ENCODE measurements at regions not wholly inside any gene's neighbourhood (a gene's known extent, or its start where the extent isn't known, plus 50 kb on each side); places are given as distances from the start of the nearest gene placed in this dataset.
"Not testable (repeated sequence)": the region's sequence is repeated elsewhere in the genome, so short reads cannot be mapped to it uniquely, and the experiment has no call there.

- no peak overlapping the region for H2BK5ac ChIP-seq (ENCODE audit: low read length)
- no peak overlapping the region for H2BK15ac ChIP-seq (ENCODE audit: low read length)
- H3K9ac ChIP-seq (ENCODE audit: low read depth, low read length, poor library complexity) = no peak overlapping the region
- H2BK120ac ChIP-seq (ENCODE audit: low read depth, low read length) = no peak overlapping the region
- no peaks in the 10 kb centered on the region for H3K9me3 ChIP-seq (replicated peaks in 1 of 2; ENCODE audit: control insufficient read depth in 2 of 2, insufficient read depth in 1 of 2, low read depth in 1 of 2, low read length in 2 of 2)
- H3K4me1 ChIP-seq (ENCODE audit: control insufficient read depth in 2 of 2, insufficient read depth in 1 of 2, low read depth in 1 of 2, low read length in 2 of 2) = peaks cover 0 to 2% of the 10 kb centered on the region in 2 donors
- no peak overlapping the region for H2AK5ac ChIP-seq (ENCODE audit: low read depth, low read length)
- no peak overlapping the region for H3K27ac ChIP-seq (replicated peaks; ENCODE audit: low read length)
- H3K23ac ChIP-seq (ENCODE audit: low read depth, low read length, poor library complexity) = no peak overlapping the region
- no peak overlapping the region for H2BK12ac ChIP-seq (ENCODE audit: low read length)
- no peak overlapping the region for H4K8ac ChIP-seq (ENCODE audit: low read depth, low read length)
- H3K36me3 ChIP-seq (replicated peaks in 1 of 2; ENCODE audit: control insufficient read depth in 2 of 2, insufficient read depth in 2 of 2, low read length in 2 of 2) = no peaks in the 10 kb centered on the region
- WGBS, 2 donors (ENCODE audit: extremely low coverage in 2 of 2, insufficient read length in 2 of 2, insufficient replicate concordance in 1 of 2) = no CpG with 5 or more reads among the region's 4 CpGs
- H4K91ac ChIP-seq (ENCODE audit: low read depth, low read length, poor library complexity) = no peak overlapping the region
- no peaks in the 10 kb centered on the region for H3K27me3 ChIP-seq (ENCODE audit: control insufficient read depth in 3 of 3, insufficient read depth in 3 of 3, low read depth in 1 of 3, low read length in 3 of 3)
- no peaks in the 10 kb centered on the region for H3K79me1 ChIP-seq (ENCODE audit: low read depth, low read length)
- no peak overlapping the region for H2AFZ ChIP-seq (ENCODE audit: low read length)
- no peak overlapping the region for H3K4me2 ChIP-seq (ENCODE audit: insufficient read depth, low read length, poor library complexity, severe bottlenecking)
- no peak overlapping the region for H3K4me3 ChIP-seq (ENCODE audit: low read length in 2 of 2)
- H3K14ac ChIP-seq (ENCODE audit: low read length) = no peak overlapping the region
- no peak overlapping the region for H3K4ac ChIP-seq (ENCODE audit: low read length)
- no peak for DNase-seq (ENCODE audit: low spot score)
- no peak overlapping the region for H3K18ac ChIP-seq (ENCODE audit: low read length)
Observed at GRCh38 chr1:21369905-21370304, 70.0 kb upstream of the NBPF3 start.

DNA sequence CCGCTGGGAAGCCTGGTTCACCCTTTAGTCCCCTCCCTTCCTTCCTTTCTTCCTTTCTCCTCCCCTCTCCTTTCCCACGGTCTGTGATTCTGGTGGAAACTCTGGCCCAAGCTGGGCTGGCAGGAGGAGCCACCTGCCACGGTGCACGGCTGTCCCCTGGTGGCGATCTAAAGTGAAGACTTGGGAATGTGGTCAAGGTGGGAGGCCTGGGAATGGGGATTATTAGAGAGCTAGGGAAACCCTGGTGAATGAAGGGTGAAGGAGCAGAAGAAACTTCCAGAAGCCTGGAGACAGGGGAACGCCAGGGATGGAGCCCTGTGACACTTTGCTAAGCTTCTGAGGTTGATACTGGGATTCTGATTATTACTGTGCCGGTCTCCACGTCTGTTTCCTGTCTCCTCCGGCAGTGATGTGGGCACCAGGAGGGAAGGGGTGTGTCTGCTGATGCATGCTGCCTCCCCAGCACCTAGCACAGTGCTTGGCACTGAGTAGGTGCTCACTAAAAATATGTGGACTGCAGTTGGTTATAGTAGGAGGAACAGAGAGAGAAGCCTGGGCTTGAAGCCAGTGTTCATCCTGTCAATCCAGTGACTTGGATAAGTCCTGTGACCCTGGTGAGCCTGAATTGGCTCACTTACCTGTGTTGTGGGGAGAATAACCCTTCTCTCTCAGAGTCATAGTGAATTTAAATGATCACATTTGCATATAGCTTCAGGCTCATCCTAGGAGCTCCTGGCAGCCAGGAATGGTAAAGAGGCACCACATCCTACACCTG, 71.2 kb upstream of the NBPF3 start:
- no peaks in the 10 kb centered on the region for H3K9me3 ChIP-seq (replicated peaks in 1 of 2; ENCODE audit: control insufficient read depth in 2 of 2, insufficient read depth in 1 of 2, low read depth in 1 of 2, low read length in 2 of 2)
- no peak overlapping the region for H2BK15ac ChIP-seq (ENCODE audit: low read length)
- H2AK5ac ChIP-seq (ENCODE audit: low read depth, low read length) = no peak overlapping the region
- peak; percentile 78 for DNase-seq (ENCODE audit: low spot score)
- H2BK12ac ChIP-seq (ENCODE audit: low read length) = no peak overlapping the region
- no peak overlapping the region for H3K14ac ChIP-seq (ENCODE audit: low read length)
- no peak overlapping the region for H3K4me2 ChIP-seq (ENCODE audit: insufficient read depth, low read length, poor library complexity, severe bottlenecking)
- H3K4ac ChIP-seq (ENCODE audit: low read length) = no peak overlapping the region
- no peak overlapping the region for H3K18ac ChIP-seq (ENCODE audit: low read length)
- no peak overlapping the region for H3K4me3 ChIP-seq (ENCODE audit: low read length in 2 of 2)
- WGBS, 2 donors (ENCODE audit: extremely low coverage in 2 of 2, insufficient read length in 2 of 2, insufficient replicate concordance in 1 of 2) = no CpG with 5 or more reads among the region's 9 CpGs
- no peaks in the 10 kb centered on the region for H3K27me3 ChIP-seq (ENCODE audit: control insufficient read depth in 3 of 3, insufficient read depth in 3 of 3, low read depth in 1 of 3, low read length in 3 of 3)
- H3K27ac ChIP-seq (replicated peaks; ENCODE audit: low read length) = no peak overlapping the region
- no peak overlapping the region for H2BK120ac ChIP-seq (ENCODE audit: low read depth, low read length)
- peaks cover 0 to 2% of the 10 kb centered on the region in 2 donors for H3K4me1 ChIP-seq (ENCODE audit: control insufficient read depth in 2 of 2, insufficient read depth in 1 of 2, low read depth in 1 of 2, low read length in 2 of 2)
- H3K23ac ChIP-seq (ENCODE audit: low read depth, low read length, poor library complexity) = no peak overlapping the region
- no peak overlapping the region for H3K9ac ChIP-seq (ENCODE audit: low read depth, low read length, poor library complexity)
- no peaks in the 10 kb centered on the region for H3K36me3 ChIP-seq (replicated peaks in 1 of 2; ENCODE audit: control insufficient read depth in 2 of 2, insufficient read depth in 2 of 2, low read length in 2 of 2)
- no peaks in the 10 kb centered on the region for H3K79me1 ChIP-seq (ENCODE audit: low read depth, low read length)
- H4K8ac ChIP-seq (ENCODE audit: low read depth, low read length) = no peak overlapping the region
- H2BK5ac ChIP-seq (ENCODE audit: low read length) = no peak overlapping the region
- H4K91ac ChIP-seq (ENCODE audit: low read depth, low read length, poor library complexity) = no peak overlapping the region
- no peak overlapping the region for H2AFZ ChIP-seq (ENCODE audit: low read length)

DNA sequence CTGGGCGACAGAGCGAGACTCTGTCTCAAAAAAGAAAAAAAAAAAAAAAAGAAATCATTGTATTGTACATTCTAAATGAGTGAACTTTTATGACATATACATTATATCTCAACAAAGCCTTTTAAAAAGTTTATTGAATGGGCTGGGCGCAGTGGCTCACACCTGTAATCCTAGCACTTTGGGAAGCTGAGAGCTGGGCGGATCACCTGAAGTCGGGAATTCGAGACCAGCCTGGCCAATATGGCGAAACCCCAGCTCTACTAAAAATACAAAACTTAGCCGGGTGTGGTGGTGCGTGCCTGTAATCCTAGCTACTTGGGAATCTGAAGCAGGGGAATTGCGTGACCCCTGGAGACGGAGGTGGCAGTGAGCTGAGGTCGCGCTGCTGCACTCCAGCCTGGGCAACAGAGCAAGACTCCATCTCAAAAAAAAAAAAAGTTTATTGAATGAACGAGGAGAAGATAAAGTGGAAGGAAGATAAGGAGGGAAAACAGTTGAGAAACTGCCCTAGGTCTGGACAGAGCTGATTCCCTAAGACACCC, 71.9 kb upstream of the NBPF3 start:
- not testable (repeated sequence) for H4K8ac ChIP-seq (ENCODE audit: low read depth, low read length); H2AFZ ChIP-seq (ENCODE audit: low read length); H3K23ac ChIP-seq (ENCODE audit: low read depth, low read length, poor library complexity); H4K91ac ChIP-seq (ENCODE audit: low read depth, low read length, poor library complexity); H3K36me3 ChIP-seq (replicated peaks in 1 of 2; ENCODE audit: control insufficient read depth in 2 of 2, insufficient read depth in 2 of 2, low read length in 2 of 2); H3K27me3 ChIP-seq (ENCODE audit: control insufficient read depth in 3 of 3, insufficient read depth in 3 of 3, low read depth in 1 of 3, low read length in 3 of 3); H3K4me3 ChIP-seq (ENCODE audit: low read length in 2 of 2); H3K27ac ChIP-seq (replicated peaks; ENCODE audit: low read length); H3K4me2 ChIP-seq (ENCODE audit: insufficient read depth, low read length, poor library complexity, severe bottlenecking); H3K4me1 ChIP-seq (ENCODE audit: control insufficient read depth in 2 of 2, insufficient read depth in 1 of 2, low read depth in 1 of 2, low read length in 2 of 2); H2AK5ac ChIP-seq (ENCODE audit: low read depth, low read length); H3K4ac ChIP-seq (ENCODE audit: low read length); H2BK12ac ChIP-seq (ENCODE audit: low read length); DNase-seq (ENCODE audit: low spot score); H2BK5ac ChIP-seq (ENCODE audit: low read length); H3K18ac ChIP-seq (ENCODE audit: low read length); H2BK15ac ChIP-seq (ENCODE audit: low read length); H2BK120ac ChIP-seq (ENCODE audit: low read depth, low read length); H3K9ac ChIP-seq (ENCODE audit: low read depth, low read length, poor library complexity); H3K14ac ChIP-seq (ENCODE audit: low read length); H3K9me3 ChIP-seq (replicated peaks in 1 of 2; ENCODE audit: control insufficient read depth in 2 of 2, insufficient read depth in 1 of 2, low read depth in 1 of 2, low read length in 2 of 2); H3K79me1 ChIP-seq (ENCODE audit: low read depth, low read length)
- 100% methylated on average over 1 of the region's 14 CpGs; no CpG with 5 or more reads in 1 of the 2 donors for WGBS, 2 donors (ENCODE audit: extremely low coverage in 2 of 2, insufficient read length in 2 of 2, insufficient replicate concordance in 1 of 2)

DNA sequence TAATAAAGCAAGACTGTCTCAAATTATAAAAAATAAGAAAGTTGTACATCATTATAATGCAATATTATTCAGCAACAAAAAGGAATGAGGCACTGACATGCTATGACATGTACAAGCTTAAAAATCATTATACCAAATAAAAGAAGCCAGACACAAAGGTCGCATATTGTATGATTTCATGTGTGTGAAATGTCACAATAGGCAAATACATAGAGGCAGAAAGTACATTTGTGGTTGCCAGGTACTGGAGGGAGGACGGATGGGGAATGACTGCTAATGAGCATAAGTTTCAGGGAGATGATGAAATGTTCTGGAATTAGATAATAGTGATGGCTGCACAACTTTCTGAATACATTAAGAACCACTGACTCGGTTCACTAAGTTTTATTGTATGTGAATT, 73.6 kb upstream of the NBPF3 start:
- no peak overlapping the region for H3K4me3 ChIP-seq (ENCODE audit: low read length in 2 of 2)
- H2BK12ac ChIP-seq (ENCODE audit: low read length) = no peak overlapping the region
- no peak overlapping the region for H2AK5ac ChIP-seq (ENCODE audit: low read depth, low read length)
- H4K8ac ChIP-seq (ENCODE audit: low read depth, low read length) = no peak overlapping the region
- no peak overlapping the region for H2BK5ac ChIP-seq (ENCODE audit: low read length)
- no peaks in the 10 kb centered on the region for H3K79me1 ChIP-seq (ENCODE audit: low read depth, low read length)
- H3K14ac ChIP-seq (ENCODE audit: low read length) = no peak overlapping the region
- no peaks in the 10 kb centered on the region for H3K27me3 ChIP-seq (ENCODE audit: control insufficient read depth in 3 of 3, insufficient read depth in 3 of 3, low read depth in 1 of 3, low read length in 3 of 3)
- peaks cover 0 to 2% of the 10 kb centered on the region in 2 donors for H3K4me1 ChIP-seq (ENCODE audit: control insufficient read depth in 2 of 2, insufficient read depth in 1 of 2, low read depth in 1 of 2, low read length in 2 of 2)
- no peak for DNase-seq (ENCODE audit: low spot score)
- H3K9ac ChIP-seq (ENCODE audit: low read depth, low read length, poor library complexity) = no peak overlapping the region
- no peak overlapping the region for H3K18ac ChIP-seq (ENCODE audit: low read length)
- H2AFZ ChIP-seq (ENCODE audit: low read length) = no peak overlapping the region
- no peak overlapping the region for H3K4me2 ChIP-seq (ENCODE audit: insufficient read depth, low read length, poor library complexity, severe bottlenecking)
- no peak overlapping the region for H2BK120ac ChIP-seq (ENCODE audit: low read depth, low read length)
- H4K91ac ChIP-seq (ENCODE audit: low read depth, low read length, poor library complexity) = no peak overlapping the region
- H3K4ac ChIP-seq (ENCODE audit: low read length) = no peak overlapping the region
- H3K27ac ChIP-seq (replicated peaks; ENCODE audit: low read length) = no peak overlapping the region
- WGBS, 2 donors (ENCODE audit: extremely low coverage in 2 of 2, insufficient read length in 2 of 2, insufficient replicate concordance in 1 of 2) = no CpG with 5 or more reads among the region's 3 CpGs
- no peaks in the 10 kb centered on the region for H3K9me3 ChIP-seq (replicated peaks in 1 of 2; ENCODE audit: control insufficient read depth in 2 of 2, insufficient read depth in 1 of 2, low read depth in 1 of 2, low read length in 2 of 2)
- H3K23ac ChIP-seq (ENCODE audit: low read depth, low read length, poor library complexity) = no peak overlapping the region
- H3K36me3 ChIP-seq (replicated peaks in 1 of 2; ENCODE audit: control insufficient read depth in 2 of 2, insufficient read depth in 2 of 2, low read length in 2 of 2) = no peaks in the 10 kb centered on the region
- H2BK15ac ChIP-seq (ENCODE audit: low read length) = no peak overlapping the region
